ENCODE measurements at regions not wholly inside any gene's neighbourhood (a gene's known extent, or its start where the extent isn't known, plus 50 kb on each side); places are given as distances from the start of the nearest gene placed in this dataset.

- no peak overlapping the region for H3K27ac Mint-ChIP-seq (ENCODE audit: unreplicated experiment)
- H3K4me1 Mint-ChIP-seq (ENCODE audit: unreplicated experiment) = no peaks in the 10 kb centered on the region
- peaks cover 7% of the 10 kb centered on the region for H3K27me3 Mint-ChIP-seq (ENCODE audit: unreplicated experiment)
- TF ChIP-seq, protein P1, sequence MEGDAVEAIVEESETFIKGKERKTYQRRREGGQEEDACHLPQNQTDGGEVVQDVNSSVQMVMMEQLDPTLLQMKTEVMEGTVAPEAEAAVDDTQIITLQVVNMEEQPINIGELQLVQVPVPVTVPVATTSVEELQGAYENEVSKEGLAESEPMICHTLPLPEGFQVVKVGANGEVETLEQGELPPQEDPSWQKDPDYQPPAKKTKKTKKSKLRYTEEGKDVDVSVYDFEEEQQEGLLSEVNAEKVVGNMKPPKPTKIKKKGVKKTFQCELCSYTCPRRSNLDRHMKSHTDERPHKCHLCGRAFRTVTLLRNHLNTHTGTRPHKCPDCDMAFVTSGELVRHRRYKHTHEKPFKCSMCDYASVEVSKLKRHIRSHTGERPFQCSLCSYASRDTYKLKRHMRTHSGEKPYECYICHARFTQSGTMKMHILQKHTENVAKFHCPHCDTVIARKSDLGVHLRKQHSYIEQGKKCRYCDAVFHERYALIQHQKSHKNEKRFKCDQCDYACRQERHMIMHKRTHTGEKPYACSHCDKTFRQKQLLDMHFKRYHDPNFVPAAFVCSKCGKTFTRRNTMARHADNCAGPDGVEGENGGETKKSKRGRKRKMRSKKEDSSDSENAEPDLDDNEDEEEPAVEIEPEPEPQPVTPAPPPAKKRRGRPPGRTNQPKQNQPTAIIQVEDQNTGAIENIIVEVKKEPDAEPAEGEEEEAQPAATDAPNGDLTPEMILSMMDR (IDR thresholded peaks at IDR 0.05) = no peak
- no peaks in the 10 kb centered on the region for H3K9me3 Mint-ChIP-seq (ENCODE audit: unreplicated experiment)
- no peak overlapping the region for H3K4me3 Mint-ChIP-seq (ENCODE audit: unreplicated experiment)
- DNase-seq (ENCODE audit: extremely low spot score, unreplicated experiment) = no peak
- H3K36me3 Mint-ChIP-seq (ENCODE audit: unreplicated experiment) = no peaks in the 10 kb centered on the region
These were observed 130.5 kb upstream of the FOXN2 start for GRCh38 chr2:48183991-48184390.

- H3K36me3 Mint-ChIP-seq (ENCODE audit: unreplicated experiment) = no peaks in the 10 kb centered on the region
- H3K27ac Mint-ChIP-seq (ENCODE audit: unreplicated experiment) = no peak overlapping the region
- TF ChIP-seq, protein P1 (IDR thresholded peaks at IDR 0.05) = no peak
- peaks cover 7% of the 10 kb centered on the region for H3K27me3 Mint-ChIP-seq (ENCODE audit: unreplicated experiment)
- no peak for DNase-seq (ENCODE audit: extremely low spot score, unreplicated experiment)
- no peaks in the 10 kb centered on the region for H3K9me3 Mint-ChIP-seq (ENCODE audit: unreplicated experiment)
- no peaks in the 10 kb centered on the region for H3K4me1 Mint-ChIP-seq (ENCODE audit: unreplicated experiment)
- no peak overlapping the region for H3K4me3 Mint-ChIP-seq (ENCODE audit: unreplicated experiment)
These were observed 127.0 kb upstream of the FOXN2 start for GRCh38 chr2:48187503-48187902.

GRCh38 chr2:48189552-48190228 lies 124.8 kb upstream of the FOXN2 start:
- Mint-ChIP-seq H3K36me3 (ENCODE audit: unreplicated experiment) (no peaks in the 10 kb centered on the region), H3K27me3 (ENCODE audit: unreplicated experiment) (peaks cover 5% of the 10 kb centered on the region), H3K27ac (ENCODE audit: unreplicated experiment) (no peak overlapping the region), H3K4me3 (ENCODE audit: unreplicated experiment) (no peak overlapping the region), H3K4me1 (ENCODE audit: unreplicated experiment) (no peaks in the 10 kb centered on the region), H3K9me3 (ENCODE audit: unreplicated experiment) (no peaks in the 10 kb centered on the region)
- no peak for DNase-seq (ENCODE audit: extremely low spot score, unreplicated experiment)
- TF ChIP-seq, protein P1 (IDR thresholded peaks at IDR 0.05) = no peak

GRCh38 chr2:48190230-48190629 lies 124.3 kb upstream of the FOXN2 start:
- H3K9me3 Mint-ChIP-seq (ENCODE audit: unreplicated experiment) = no peaks in the 10 kb centered on the region
- no peaks in the 10 kb centered on the region for H3K4me1 Mint-ChIP-seq (ENCODE audit: unreplicated experiment)
- H3K27ac Mint-ChIP-seq (ENCODE audit: unreplicated experiment) = no peak overlapping the region
- H3K27me3 Mint-ChIP-seq (ENCODE audit: unreplicated experiment) = peaks cover 2% of the 10 kb centered on the region
- no peak for DNase-seq (ENCODE audit: extremely low spot score, unreplicated experiment)
- H3K36me3 Mint-ChIP-seq (ENCODE audit: unreplicated experiment) = no peaks in the 10 kb centered on the region
- no peak overlapping the region for H3K4me3 Mint-ChIP-seq (ENCODE audit: unreplicated experiment)
- TF ChIP-seq, protein P1 (IDR thresholded peaks at IDR 0.05) = no peak

GRCh38 chr2:48194641-48195040 lies 119.8 kb upstream of the FOXN2 start:
- no peak overlapping the region for H3K27ac Mint-ChIP-seq (ENCODE audit: unreplicated experiment)
- H3K4me1 Mint-ChIP-seq (ENCODE audit: unreplicated experiment) = no peaks in the 10 kb centered on the region
- H3K36me3 Mint-ChIP-seq (ENCODE audit: unreplicated experiment) = no peaks in the 10 kb centered on the region
- TF ChIP-seq, protein P1 (IDR thresholded peaks at IDR 0.05) = no peak
- DNase-seq (ENCODE audit: extremely low spot score, unreplicated experiment) = no peak
- no peaks in the 10 kb centered on the region for H3K27me3 Mint-ChIP-seq (ENCODE audit: unreplicated experiment)
- no peaks in the 10 kb centered on the region for H3K9me3 Mint-ChIP-seq (ENCODE audit: unreplicated experiment)
- H3K4me3 Mint-ChIP-seq (ENCODE audit: unreplicated experiment) = no peak overlapping the region

Data from osteocyte (in vitro differentiated cells).